HG03575 (cell line): ENCODE measurements at regions not wholly inside any gene's neighbourhood (a gene's known extent, or its start where the extent isn't known, plus 50 kb on each side); places are given as distances from the start of the nearest gene placed in this dataset.
"Not testable (repeated sequence)": the region's sequence is repeated elsewhere in the genome, so short reads cannot be mapped to it uniquely, and the experiment has no call there.

Experiments used
- ATAC-seq: cut with Tn5 transposase; IDR thresholded peaks from one replicate; pipeline ENCODE4 v1.9.1; 2021; ENCODE audit not compliant: unreplicated experiment, insufficient number of reproducible peaks, low FRiP score; ENCODE audit errors: extremely low read depth

DNA sequence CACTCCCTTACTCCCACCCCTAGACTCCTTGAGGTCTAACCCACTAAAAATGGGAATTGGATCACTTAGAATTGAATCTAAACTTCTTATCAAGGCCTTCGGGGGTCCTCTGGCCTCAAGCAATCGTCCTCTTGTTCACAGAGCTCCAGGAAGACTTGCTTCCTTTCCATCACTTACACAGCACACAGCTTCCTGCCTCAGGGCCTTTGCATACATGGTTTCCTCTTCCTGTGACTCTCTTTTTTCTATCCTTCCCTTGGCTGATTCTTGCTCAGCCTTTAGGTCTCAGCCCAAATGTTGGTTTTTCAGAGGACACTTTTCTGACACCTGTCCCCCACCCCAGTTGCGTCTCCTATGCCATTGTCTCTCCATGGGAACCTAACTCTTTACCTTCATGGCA is 50.0 kb upstream of the ALDH1B1 start:
- ATAC-seq, result no peak

GRCh38 chr9:38342096-38342495 is 50.4 kb upstream of the ALDH1B1 start:
- ATAC-seq, result no peak

GRCh38 chr9:38339496-38339895 is 53.0 kb upstream of the ALDH1B1 start:
- ATAC-seq, result no peak

- ATAC-seq, result no peak
Measured at GRCh38 chr9:38339087-38339486, 53.4 kb upstream of the ALDH1B1 start.

- ATAC-seq, result no peak
Measured at GRCh38 chr9:38338342-38339018, 54.0 kb upstream of the ALDH1B1 start.

- ATAC-seq, result no peak
Measured at GRCh38 chr9:38337706-38338264, 54.7 kb upstream of the ALDH1B1 start.

DNA sequence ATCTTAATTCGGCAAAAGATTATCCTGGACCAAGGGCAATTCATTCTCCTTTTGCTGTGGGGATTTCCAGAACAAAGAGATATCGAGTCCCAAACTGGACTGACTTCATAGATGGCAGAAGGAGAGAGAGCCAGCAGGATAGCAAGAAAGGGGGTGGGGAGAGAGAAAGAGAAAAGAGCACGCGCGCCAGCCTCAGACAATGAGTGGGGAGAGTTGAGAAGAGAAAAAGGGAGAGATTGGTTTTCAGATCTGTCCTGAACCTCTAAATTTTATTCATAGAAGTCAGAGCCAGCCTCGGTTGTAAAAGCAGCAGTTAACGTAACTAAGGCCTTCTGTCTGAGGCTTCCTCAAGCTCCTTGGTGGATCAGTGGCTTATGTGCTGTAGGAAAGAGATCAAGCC is 55.3 kb upstream of the ALDH1B1 start:
- ATAC-seq, result no peak

- no peak for ATAC-seq
Measured at GRCh38 chr9:38336341-38336740, 56.2 kb upstream of the ALDH1B1 start.

- no peak for ATAC-seq
Measured at GRCh38 chr9:38335686-38336085, 56.8 kb upstream of the ALDH1B1 start.

DNA sequence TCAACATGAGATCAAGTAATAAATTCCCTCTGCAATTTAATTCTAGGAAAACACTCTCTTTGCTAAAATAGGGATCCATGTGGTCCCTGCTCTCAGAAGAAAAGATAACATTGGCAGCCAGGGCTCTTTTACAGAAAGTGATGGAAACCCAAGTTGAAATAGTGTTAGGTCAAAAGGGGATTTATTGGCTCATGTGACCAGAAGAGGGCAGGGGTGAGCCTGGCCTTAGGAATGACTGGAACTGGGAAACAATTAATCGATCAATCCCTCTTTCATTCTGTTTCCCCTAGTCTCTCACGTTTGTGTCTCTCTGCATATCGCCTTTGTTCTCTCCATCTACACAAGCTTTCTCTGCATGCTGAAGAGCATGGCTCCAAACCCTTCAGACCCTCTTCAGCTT is 58.3 kb upstream of the ALDH1B1 start:
- no peak for ATAC-seq

DNA sequence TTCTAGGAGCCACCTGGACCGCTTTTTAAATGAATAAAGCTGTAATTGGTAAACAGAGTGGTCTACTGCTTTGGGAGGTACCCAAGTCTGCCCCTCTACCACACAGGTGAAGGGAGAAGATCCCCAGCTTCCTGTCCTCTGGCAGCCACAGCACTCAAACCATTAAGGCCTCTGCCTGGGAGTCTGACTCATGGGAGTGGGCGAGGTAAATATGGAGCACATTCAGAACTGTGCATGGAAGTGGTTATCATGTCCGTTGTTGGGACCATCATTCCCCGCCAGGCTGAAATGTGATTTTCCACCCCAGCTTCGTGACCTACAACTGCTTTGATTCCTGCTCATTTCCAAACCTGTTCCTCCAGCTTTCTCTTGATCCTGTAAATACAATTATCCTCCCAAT is 59.5 kb upstream of the ALDH1B1 start:
- no peak for ATAC-seq

DNA sequence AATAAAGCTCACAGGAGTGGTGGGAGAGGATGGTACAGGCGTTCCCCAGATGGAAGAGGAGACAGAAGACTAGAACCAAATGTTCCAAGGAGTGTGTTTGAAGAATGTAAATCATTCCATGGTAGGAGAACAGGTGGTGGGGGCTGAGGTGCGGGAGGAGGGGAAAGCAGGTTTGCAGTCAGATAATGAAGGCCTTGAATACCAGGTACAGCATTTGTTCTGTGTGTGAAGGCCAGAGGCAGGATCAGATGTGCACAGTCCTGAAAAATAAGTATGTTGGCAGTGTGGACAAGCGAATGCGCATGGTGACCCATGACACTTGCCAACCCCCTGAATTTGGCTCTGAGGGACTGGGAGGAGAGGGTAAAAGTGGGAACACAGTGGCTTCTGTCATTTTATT is 59.9 kb upstream of the ALDH1B1 start:
- ATAC-seq, result no peak

- ATAC-seq, result no peak
Measured at GRCh38 chr9:38331141-38331540, 61.4 kb upstream of the ALDH1B1 start.

DNA sequence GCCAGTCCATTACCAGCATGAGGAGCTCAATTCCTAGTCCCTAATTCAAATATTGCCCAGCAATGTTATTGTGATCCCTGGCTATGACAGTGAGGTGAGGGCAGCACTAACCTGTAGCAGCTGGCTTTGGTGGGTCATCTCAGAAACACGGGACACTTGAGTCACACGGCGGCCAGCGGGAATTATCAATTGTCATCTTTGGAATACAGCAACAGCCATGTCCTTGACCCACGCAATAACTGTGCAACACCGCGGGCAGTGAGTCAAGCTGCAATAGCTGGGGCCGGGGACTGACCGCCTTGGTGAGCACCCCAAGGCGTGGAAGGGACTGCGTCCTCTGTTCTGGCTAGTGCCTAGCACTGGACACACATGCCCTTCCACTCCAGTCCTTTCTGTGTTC is 62.5 kb upstream of the ALDH1B1 start:
- ATAC-seq, result no peak

DNA sequence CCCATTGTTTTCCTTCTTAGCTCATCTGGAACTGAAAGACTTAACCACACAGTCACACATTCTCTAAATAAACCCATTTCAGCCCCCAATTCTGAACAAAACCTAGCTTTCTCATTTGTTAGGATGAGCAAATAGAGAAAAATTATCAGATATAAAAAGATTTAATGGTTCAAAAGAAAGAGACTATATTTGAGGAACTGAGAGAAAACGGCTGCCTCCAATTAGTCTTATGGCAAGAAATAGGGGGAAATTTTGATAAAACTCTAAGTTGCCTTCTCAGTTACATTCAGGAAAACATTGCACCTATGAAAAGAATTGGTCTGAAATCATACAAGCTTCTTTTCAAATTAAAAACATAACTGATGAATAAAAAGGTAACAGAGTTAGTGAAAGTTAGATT is 63.7 kb upstream of the ALDH1B1 start:
- no peak for ATAC-seq

DNA sequence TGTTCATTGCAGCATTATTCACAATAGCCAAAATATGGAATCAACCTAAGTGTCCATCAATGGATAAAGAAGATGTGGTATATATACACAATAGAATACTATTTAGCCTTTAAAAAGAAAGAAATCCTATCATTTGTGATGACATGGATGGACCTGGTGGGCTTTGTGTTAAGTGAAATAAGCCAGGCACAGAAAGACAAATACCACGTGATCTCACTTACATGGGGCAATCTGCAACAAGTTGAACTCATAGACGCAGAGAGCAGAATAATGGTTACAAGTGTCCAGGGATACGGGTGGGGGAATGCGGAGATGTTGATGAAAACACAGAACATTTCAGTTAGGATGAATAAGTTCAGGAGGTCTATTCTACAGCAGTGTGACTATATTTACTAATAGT is 66.4 kb upstream of the ALDH1B1 start:
- no peak for ATAC-seq

- ATAC-seq, result not testable (repeated sequence)
Measured at GRCh38 chr9:38324213-38324612, 68.3 kb upstream of the ALDH1B1 start.

DNA sequence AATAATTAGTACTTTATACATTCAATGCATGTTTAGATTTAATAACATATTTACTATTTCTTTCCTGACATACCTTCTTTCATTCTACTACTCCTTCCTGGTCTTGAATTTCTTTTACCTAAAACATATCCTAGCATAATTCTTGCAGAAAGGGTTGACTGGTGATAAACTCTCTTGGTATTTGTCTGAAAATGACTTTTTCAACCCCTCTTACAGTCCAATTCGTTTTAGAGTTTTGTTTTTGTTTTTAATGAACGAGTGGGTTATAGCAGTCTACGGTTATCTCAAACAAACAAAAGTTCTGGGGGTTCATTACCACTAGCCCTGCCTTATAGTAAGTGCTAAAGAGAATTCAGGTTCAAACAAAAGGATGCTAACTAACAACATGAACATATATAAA is 69.6 kb upstream of the ALDH1B1 start:
- no peak for ATAC-seq

GRCh38 chr9:38319496-38320173 is 72.9 kb upstream of the ALDH1B1 start:
- no peak for ATAC-seq

DNA sequence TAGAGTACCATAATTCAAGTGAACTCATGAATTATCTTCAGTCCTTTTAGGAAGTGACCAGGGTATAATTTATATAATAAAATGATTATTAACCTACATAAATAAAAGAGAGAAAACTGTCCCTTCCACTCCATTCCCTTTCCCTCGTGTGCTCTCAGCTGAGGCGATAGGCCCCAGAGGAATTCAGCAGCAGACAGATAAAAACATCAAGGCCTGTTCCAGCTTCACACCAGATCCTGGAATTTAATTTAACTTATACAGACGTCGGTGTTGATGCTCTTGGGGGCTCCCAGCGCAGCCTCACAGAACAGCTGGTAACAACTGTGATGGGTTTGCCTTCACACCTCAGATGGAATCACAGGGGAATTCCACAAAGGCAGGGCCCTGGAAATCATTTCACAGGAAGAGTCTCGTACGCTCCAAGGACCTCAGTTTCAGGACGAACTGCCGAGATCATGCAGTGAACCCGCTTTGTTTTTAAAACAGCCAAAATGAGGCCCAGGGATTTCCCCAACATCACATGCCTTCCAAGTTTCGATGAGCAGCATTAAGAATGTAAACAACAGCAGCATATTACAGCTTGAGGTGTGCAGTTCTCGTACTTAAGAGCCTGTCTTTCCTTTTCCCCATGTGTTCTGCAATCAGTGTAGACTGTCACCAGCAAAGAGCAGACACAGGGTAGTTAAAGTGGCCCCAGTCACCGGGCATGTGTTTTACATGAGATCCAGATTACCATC is 73.6 kb upstream of the ALDH1B1 start:
- ATAC-seq, result peak; percentile 72
